GM18502 (cell line): ENCODE measurements at regions not wholly inside any gene's neighbourhood (a gene's known extent, or its start where the extent isn't known, plus 50 kb on each side); places are given as distances from the start of the nearest gene placed in this dataset.
"Not testable (repeated sequence)": the region's sequence is repeated elsewhere in the genome, so short reads cannot be mapped to it uniquely, and the experiment has no call there.

ENCODE experiments used
- ATAC-seq: cut with Tn5 transposase; IDR thresholded peaks from one replicate; pipeline ENCODE4 v1.9.1; 2021; ENCODE audit warnings: mild to moderate bottlenecking; ENCODE audit not compliant: unreplicated experiment, poor library complexity

DNA sequence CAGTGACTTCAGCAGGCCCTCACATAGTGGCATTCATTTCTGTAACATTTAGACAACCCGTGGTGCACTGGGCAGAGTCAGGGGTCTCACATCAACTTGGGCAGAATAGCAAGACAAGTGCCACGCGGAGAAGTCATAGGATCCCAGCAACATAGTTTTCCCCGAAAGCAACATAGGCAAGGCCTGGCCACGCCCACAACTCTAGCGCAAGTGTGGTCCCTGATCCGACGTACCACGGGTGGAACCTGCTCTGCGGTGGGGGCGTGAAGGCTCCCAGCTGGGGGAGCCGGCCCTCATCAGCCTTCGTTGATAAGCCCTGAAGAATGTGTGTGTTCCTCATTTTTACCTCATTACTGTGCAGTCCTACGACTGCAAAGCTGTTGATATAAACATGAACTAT, 261.2 kb downstream of the EIPR1 start:
- no peak for ATAC-seq

DNA sequence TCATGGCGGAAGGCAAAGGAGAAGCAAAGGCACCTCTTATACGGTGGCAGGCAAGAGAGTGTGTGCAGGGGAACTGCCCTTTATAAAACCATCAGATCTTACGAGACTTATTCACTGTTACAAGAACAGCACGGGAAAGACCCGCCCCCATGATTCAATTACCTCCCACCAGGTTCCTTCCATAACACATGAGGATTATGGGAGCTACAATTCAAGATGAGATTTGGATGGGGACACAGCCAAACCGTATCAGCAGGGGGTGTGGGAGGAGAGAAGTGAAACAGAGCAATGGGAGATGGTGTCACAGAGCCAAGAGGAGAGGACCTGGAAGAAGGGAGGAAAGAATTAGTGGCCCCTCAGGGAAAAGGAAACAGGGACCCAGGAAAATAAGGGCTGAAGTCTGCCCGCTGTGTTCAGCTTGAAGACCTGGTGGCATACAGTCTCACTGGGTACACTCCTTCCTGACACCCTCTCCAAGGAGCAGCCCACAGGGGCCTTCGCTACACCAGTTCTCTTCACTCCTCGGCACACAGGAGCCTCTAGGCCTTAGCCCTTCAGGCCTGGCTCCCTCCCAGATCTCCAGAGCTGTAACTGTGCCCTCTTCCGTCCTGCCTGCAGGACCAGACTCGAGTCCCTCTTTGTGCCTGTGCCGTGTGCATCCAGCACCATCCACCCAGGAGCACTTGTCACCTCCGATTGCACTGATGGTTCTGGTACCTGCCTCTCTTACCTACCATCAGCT, 262.1 kb downstream of the EIPR1 start:
- ATAC-seq: no peak

DNA sequence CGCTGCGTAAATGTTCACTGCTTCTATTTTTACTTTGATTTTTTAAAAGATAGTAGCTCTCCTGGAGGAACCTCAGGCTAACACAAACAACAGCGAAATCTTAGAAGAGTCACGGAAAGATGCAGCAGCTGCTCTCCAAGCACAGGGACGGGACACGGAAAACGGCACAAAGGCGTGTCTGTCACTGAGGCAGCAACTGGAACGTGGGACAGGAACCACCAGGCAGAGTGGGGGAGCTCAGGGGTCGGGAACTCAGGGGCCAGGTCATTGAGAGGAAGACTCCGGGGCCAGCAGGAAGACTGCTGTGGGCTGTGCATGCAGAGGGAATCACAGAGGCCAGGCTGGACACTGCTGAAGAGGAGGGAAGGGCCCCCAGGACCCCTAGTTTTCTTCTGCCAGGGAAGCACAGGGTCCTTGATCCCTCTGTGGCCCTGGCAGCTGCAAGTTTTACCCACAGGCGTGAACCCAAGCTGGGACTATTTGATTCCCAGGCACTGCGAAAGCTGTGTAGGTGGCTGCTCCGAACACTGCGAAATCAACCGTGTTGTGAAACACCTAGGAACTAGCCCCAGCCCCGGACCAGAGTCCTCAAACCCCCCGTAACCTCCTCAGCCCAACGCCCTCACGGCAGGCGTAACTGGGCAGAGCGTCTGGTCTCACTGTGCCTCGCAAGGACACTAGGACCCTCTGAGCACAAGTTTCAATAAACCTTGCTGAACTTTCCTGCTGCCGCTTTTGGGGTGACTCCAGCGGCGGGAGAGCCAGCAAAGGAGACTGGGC, 263.0 kb downstream of the EIPR1 start:
- no peak for ATAC-seq

DNA sequence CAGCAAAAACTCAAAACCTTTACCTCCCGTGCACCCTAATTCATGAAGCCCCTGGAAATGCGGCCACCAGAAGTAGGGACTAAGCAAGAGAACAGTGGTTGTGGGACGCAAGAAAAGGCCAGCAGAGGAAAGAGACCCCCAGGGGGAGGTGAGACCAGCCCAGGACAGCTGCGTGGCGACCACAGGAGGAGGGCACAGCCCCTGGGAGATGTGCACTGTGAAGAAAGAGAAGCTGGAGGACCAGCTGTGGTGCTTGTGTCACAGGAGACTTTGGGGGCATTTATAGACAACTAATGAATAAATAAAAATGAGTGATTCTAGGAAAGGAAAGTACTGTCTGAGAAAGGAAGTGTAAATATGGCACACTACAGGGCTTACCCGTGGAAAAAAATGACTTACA, 263.8 kb downstream of the EIPR1 start:
- no peak for ATAC-seq

DNA sequence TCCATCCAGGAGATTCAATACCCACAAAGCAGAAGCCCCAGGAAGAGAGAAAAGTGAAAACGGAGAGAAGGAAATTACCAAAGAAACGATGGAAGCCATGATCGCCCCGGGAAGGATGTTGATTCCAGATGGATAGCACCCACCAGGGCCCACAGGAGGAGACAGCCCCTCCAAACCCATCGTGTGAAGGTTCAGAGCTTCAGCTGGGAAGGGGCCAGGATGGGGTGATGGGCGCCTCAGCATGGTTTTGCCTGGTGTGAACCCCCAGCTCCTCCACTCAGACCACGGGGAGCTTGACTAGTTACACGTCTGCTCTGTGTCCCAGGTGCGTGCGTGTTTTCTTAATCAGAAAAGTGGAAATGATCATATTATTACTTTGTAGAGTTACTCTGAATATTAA, 264.5 kb downstream of the EIPR1 start:
- ATAC-seq: no peak

DNA sequence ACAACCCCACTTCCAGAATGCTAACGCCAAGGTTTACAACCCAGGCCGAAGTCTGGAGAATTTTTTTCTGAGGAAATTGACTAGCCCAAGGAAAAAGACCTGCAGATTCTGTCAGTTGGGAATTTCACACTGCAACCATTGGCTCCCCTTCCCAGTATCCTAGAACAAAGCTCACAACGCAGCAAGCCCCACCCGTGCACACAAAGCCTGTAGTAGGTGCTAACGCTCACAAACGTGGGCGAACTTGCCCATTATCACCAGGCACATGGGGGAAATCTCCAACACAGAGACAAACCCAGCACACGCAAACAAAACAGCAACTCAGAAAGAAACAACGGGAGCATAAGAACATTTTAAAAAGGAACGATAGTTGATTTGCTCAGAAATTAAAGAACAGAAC, 265.1 kb downstream of the EIPR1 start:
- ATAC-seq: no peak

DNA sequence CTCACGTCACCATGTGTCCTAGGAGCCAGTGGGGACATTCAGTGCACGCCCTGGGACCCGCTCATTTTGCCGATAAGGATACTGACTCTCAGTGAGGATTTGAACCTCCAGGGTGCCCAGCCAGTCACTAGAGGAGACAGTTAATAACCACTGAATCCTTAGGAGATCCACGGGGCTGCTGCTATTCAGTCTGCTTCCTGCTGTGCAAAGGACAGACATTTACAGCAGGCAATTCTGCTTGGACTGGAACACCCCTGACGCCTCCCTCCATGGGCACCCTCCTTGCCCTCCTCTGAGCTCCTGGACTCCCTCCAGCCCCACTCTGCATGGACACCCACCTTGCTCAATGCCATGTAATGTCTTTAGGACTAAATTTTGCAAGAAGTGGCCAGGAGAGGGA, 265.5 kb downstream of the EIPR1 start:
- no peak for ATAC-seq

DNA sequence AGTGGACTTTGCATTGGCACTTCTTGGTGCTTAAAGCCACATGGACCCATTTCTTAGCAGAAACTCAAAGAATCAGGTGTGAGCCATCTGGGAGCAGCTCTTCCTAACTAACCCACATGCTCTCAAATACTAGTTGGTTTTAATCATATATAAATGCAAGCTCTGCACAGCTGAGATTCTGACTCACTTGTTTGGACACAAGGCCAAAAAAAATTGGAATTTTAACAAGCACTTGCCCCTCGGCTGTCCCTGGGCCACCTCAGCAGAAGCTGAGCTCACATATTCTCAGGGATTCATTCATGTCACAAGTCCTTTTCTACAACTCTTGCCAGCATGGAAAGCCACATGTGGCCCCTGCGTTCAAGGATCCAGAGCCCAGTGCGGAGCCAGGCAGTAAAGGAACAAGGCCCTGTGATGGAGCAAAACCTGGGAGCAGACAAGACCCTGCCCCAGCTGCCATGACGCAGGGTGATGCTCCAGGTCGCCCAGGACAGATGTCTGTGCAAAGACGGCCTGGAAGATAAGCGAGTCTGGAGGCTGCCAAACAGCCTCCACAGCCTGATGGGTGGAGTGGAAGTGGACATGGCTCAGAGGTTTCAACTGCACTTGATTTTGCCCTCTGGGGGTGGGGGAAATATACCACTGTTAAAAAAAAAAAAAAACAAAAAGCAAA, 266.5 kb downstream of the EIPR1 start:
- ATAC-seq: no peak

DNA sequence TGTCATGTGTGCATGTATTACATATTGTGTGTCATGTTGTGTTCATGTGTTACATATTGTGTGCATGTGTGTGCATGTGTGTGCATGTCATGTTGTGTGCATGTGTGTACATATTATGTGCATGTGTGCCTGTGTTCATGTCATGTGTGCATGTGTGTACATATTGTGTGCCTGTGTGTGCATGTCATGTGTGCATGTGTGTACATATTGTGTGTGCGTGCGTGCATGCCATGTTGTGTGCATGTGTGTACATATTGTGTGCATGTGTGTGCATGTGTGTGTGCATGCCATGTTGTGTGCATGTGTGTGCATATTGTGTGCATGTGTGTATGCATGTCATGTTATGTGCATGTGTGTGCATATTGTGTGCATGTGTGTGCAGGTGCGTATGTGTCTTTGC, 267.1 kb downstream of the EIPR1 start:
- ATAC-seq: no peak

DNA sequence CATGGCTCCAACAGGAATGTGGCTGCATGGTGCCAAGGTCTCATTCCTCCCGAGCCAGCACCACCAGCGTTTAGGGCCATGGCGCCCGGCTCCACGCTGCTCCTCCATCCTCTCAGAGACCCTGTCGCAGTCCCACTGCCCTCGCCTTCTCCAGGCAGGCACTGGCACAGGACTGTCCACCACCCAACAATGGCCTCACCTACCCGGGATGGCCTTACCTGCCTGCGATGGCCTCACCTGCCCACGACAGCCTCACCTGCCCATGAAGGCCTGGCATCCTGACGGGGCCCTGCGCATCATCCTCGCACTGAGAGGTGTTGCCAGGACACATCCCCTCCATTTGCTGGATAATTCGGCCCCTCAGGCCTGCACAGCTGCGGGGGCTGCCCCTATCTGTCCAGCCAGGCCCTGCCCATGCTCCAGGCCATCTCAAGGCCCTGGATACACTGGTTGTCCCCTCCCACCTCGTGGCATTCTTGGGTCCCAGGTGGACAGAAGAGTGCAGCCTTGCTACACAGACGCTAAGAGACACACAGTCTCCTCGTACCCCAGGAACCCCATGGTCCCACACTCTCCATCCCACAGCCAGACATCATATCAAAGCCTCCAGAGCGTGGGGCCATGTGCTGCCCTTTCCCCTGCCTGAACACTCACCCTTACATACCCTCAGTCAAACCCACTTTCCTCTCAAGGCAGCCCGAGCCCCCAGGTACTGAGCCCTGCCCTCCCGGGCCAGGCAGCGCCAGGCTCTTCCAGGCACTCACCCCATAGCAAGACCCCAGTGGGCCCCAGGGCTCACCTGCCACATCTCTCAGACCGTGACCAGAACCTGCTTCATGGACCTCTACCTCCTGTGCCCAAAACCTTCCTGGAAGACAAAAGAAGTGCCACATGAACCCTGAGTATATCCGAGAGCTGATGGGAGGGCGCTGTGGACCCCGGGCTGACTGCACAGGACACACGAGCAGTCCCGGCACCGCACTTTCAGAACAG, 268.6 kb downstream of the EIPR1 start:
- no peak for ATAC-seq

DNA sequence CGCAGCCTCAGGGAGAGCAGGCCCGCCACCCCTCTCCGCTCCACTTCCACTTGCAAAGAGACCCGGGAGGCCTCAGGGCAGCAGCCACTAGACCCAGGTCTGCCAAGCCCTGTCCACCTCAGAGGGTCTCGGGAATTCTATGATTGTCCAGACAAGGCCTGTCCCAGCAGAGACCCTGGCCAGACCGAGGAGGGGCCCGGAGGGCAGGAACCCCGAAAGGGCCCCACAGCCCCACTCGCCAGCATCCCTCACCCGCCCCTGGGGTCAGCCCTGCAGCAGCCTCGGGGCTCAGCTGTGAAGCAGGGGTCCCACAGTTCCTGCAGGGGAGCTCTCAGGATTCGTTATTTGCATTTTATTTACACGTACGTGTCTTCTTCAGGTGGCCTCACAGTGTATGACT, 269.5 kb downstream of the EIPR1 start:
- no peak for ATAC-seq

DNA sequence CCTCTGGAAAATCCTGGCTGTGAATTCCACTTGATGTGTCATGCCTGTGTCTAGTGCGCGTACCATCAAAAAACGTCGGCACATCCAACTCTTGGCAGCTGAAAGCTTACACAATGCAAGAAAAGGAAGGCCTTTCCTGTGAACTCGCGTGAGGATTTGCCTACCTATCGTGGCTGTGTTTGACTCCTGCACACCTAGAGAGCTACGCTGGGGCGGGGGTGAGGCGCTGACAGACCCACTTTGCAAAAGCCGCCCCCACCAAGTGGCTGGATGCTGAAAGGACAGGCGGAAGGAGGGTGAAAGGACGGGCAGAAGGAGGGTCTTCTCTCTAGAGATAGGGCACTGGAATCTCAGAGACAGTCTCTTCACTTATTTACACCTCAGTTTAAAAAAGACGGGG, 270.1 kb downstream of the EIPR1 start:
- ATAC-seq: no peak

DNA sequence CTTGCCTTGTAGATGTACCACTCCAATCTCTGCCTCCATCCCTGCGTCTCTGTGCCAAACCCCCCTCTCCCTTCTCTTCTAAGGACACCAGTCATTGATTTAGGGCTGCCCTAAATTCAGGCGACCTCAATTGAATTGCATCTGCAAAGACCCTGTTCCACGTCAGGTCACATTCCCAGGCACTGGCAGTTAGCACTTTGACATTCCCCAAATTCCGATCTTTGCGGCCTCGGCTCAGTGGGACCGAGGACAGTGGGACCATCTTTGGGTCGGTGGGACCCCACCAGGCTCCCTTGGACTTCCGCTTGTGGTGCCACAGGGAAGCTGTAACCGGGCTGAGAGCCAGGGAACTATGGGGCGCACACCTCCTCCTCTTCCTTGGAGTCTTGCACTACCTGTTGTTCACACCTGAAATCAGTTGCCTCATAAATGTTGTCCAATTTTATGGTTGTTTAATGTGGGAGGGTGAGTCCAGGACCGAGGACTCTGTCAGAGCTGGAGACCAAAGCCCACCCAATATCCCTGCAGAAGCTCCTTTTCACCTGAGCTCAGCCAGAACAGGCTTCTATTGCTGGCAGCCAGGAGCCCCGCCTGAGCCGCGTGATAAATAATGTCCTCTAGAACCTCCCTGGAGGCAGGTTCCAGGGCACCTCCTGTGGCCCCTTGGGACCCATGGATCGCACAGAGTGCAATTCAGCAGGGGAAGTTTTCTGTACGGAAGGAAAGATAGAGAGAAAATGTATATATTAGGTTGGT, 271.6 kb downstream of the EIPR1 start:
- ATAC-seq: no peak

DNA sequence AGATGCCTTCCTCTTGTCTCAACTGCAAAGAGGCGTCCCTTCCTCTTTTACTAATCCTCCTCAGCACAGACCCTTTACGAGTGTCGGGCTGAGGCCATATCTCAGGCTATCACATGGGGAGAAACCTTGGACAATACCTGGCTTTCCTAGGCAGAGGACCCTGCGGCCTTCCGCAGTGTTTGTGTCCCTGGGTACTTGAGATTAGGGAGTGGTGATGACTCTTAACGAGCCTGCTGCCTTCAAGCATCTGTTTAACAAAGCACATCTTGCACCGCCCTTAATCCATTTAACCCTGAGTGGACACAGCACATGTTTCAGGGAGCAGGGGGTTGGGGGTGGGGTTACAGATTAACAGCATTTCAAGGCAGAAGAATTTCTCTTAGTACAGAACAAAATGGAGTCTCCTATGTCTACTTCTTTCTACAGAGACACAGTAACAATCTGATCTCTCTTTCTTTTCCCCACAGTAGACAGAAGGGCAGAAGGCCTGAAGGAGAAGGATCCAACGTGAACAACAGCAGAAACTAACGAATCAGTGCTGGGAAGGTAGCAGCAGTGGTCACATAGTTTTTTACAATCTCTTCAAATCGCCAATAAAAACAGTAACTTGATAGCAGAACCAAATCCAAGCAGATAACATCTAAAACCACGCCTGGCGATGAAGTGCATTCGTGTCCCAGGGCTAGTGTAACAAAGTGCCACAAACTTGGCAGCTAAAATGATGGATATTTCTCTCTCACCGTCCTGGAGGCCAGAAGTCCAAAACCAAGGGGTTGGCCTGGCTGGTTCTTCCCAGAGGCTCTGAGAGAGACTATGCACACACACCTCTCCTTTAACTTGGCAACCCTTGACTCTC, 272.4 kb downstream of the EIPR1 start:
- ATAC-seq: not testable (repeated sequence)

DNA sequence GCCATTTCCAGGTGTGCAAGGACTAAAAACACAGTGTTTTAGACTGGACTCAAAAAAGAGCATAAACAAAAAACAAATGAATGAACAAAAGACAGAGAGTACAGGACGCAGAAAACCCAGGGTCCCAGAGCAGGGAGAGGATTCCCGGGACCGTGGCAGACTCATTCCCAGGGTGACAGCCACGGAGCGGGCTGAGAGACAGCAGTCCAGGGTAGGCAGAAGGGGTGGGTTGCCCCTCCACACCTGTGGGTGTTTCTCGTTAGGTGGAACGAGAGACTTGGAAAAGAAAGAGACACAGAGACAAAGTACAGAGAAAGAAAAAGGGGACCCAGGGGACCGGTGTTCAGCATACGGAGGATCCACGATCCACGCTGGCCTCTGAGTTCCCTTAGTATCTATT, 273.4 kb downstream of the EIPR1 start:
- no peak for ATAC-seq

DNA sequence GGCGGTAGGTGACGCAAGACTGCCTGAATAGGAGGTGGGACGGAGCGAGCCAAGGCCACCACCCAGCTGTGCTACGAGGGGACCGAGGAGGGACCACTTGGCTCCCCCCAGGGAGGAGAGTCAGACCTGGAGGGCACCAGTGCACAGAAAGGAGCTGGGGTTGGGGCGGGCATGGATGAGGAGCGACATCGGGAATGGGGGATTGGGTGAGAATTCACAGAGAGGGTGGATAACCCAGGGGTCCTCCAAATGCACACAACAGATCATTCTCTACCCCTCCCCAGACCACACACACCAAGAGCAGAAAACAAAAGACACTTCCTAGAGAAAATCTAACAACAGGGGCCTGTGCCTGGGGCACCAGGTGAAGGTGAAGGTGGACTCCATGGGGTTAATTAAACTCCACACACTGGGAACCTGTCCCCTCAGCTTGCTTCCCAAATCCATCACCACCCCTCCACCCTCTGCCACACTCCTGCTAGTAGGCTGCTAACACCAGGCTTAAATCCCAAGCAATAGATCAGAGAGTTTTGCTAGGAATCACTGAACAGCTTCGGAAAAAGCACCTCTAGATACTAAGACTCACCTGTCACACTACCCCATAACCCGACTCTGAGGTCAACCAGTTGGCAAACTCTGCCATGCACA, 274.6 kb downstream of the EIPR1 start:
- ATAC-seq: no peak

DNA sequence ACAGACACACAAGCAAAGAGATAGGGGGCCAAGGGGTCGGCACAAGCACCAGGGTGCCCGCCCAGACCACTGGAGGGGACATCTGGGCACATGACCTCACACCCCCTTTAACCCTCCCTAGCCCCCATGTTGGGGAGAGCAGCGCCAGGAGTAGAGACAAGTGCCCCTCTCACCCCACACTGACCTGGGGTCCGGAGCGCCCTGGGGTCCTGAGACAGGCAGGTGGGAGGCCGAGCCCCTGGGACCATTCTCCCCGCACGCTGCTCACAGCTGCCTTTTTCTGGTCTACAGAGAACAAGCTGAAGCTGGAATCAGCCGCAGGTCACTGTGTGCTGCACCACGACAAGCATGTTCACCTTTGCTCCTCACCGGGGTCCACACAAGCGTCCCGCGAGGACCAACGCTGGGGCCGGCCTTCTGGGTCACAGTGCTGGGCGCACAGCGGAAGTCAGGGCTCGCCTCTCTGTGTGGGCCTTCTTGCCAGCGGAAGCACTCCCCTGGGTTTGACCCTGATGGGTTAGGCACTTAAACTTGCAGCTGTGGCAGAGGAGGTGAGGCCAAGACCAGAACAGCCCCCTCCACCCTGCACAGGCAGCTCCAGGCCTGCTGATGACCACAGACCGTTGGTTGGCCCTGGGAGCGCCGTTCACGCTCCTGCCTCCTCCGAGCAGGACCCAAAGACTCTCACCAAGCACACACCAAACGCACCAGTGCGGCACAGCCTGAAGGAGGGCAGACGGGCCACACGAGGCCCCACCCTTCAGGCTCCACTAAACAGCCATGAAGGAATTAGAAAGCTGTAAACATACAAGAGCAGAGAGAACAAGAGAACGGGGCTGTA, 275.3 kb downstream of the EIPR1 start:
- no peak for ATAC-seq
